WTC11 (cell line): ENCODE measurements at regions not wholly inside any gene's neighbourhood (a gene's known extent, or its start where the extent isn't known, plus 50 kb on each side); places are given as distances from the start of the nearest gene placed in this dataset.

Source experiments
- ATAC-seq: fragments of 200-7000 bp; cut with Tn5 transposase; 2 replicates; pipeline ENCODE4 v1.10.0; 2021; ENCODE audit warnings: mild to moderate bottlenecking, moderate library complexity
- CTCF ChIA-PET: fragments of 300-600 bp; sonication (Branson Sonifier 250); formaldehyde crosslinking; loops from one replicate; lab custom pipeline; 2021; ENCODE audit warnings: antibody characterized with exemption; lab: Charles Lee
- POLR2A ChIA-PET: fragments of 350-600 bp; sonication (Branson Sonifier 250); formaldehyde crosslinking; loops from one replicate; lab custom pipeline; 2021; ENCODE audit warnings: antibody characterized with exemption; lab: Charles Lee
- DNase-seq: peaks from one replicate; pipeline ENCODE4 v3.0.0; 2021; ENCODE audit warnings: low spot score
- H3K27ac Mint-ChIP-seq: 2 replicates; pipeline ENCODE4 v1.8.0; 2021; ENCODE audit warnings: mixed read lengths
- H3K27me3 Mint-ChIP-seq: 2 replicates; pipeline ENCODE4 v1.8.0; 2021; ENCODE audit warnings: low read depth, mild to moderate bottlenecking, moderate library complexity, mixed read lengths
- H3K36me3 Mint-ChIP-seq: 2 replicates; pipeline ENCODE4 v1.8.0; 2021; ENCODE audit warnings: mixed read lengths
- H3K4me1 Mint-ChIP-seq: 2 replicates; pipeline ENCODE4 v1.8.0; 2022; ENCODE audit warnings: mixed read lengths
- H3K4me3 Mint-ChIP-seq: 2 replicates; pipeline ENCODE4 v1.8.0; 2021; ENCODE audit warnings: mild to moderate bottlenecking, moderate library complexity, mixed read lengths
- H3K9me3 Mint-ChIP-seq: 2 replicates; pipeline ENCODE4 v1.8.0; 2021; ENCODE audit warnings: mixed read lengths
- AR ChIP-seq: fragments of 250-450 bp; sonication (Bioruptor Pico); IDR thresholded peaks from 2 replicates; pipeline ENCODE4 v1.9.0; 2021; ENCODE audit warnings: mild to moderate bottlenecking
- ATF1 ChIP-seq: sonication (generic); formaldehyde crosslinking; IDR thresholded peaks from 2 replicates; pipeline ENCODE4 v1.8.1; 2023; ENCODE audit warnings: mild to moderate bottlenecking, moderate library complexity, missing genetic modification reagents
- ATF3 ChIP-seq: sonication (generic); formaldehyde crosslinking; conservative IDR thresholded peaks from 2 replicates; pipeline ENCODE4 v1.8.1; 2022; ENCODE audit warnings: mild to moderate bottlenecking, missing genetic modification reagents
- ATF6 ChIP-seq: sonication (generic); formaldehyde crosslinking; IDR thresholded peaks from 2 replicates; pipeline ENCODE4 v1.8.1; 2023; ENCODE audit warnings: mild to moderate bottlenecking, missing genetic modification reagents
- EMX1 ChIP-seq: fragments of 250-450 bp; sonication (Bioruptor Pico); IDR thresholded peaks from 2 replicates; pipeline ENCODE4 v1.8.0; 2021; ENCODE audit warnings: mild to moderate bottlenecking
- ERG ChIP-seq: fragments of 250-450 bp; sonication (Bioruptor Pico); IDR thresholded peaks from 2 replicates; pipeline ENCODE4 v1.8.0; 2021; ENCODE audit warnings: mild to moderate bottlenecking
- HMGXB4 ChIP-seq: sonication (generic); formaldehyde crosslinking; IDR thresholded peaks from 2 replicates; pipeline ENCODE4 v1.8.1; 2023; ENCODE audit warnings: mild to moderate bottlenecking, moderate library complexity, missing genetic modification reagents
- NFE2L1 ChIP-seq: sonication (generic); formaldehyde crosslinking; IDR thresholded peaks from 2 replicates; pipeline ENCODE4 v1.8.1; 2023; ENCODE audit warnings: missing genetic modification reagents
- NR1H2 ChIP-seq: sonication (generic); formaldehyde crosslinking; IDR thresholded peaks from 2 replicates; pipeline ENCODE4 v1.9.0; 2021; ENCODE audit warnings: mild to moderate bottlenecking, moderate library complexity, missing genetic modification reagents
- OVOL2 ChIP-seq: fragments of 250-450 bp; sonication (Bioruptor Pico); IDR thresholded peaks from 2 replicates; pipeline ENCODE4 v1.9.0; 2021; ENCODE audit warnings: mild to moderate bottlenecking, borderline replicate concordance
- ZNF425 ChIP-seq: fragments of 250-450 bp; sonication (Bioruptor Pico); conservative IDR thresholded peaks from 2 replicates; pipeline ENCODE4 v1.9.0; 2021; ENCODE audit warnings: mild to moderate bottlenecking

GRCh38 chr14:95458906-95459305 is 57.5 kb downstream of the SYNE3 start:
- ChIA-PET CTCF (interaction anchor here (1.0 to 1.9 kb wide), 3 partner anchors 16 to 27 kb away, joined by 3 to 5 read pairs (median 4); no protein-coding TSS in a partner anchor), POLR2A (no interaction called here)
- Mint-ChIP-seq H3K27me3 (peaks cover 8% of the 10 kb centered on the region), H3K4me1 (peaks cover 16% of the 10 kb centered on the region), H3K9me3 (no peaks in the 10 kb centered on the region), H3K27ac (no peak overlapping the region), H3K36me3 (no peaks in the 10 kb centered on the region), H3K4me3 (no peak overlapping the region)
- TF ChIP-seq OVOL2 (CRISPR knock-in tag) (no peak), NFE2L1 (CRISPR knock-in tag) (no peak), ATF1 (CRISPR knock-in tag) (no peak), ATF3 (no peak)
- no peak for DNase-seq
- no peak for ATAC-seq

GRCh38 chr14:95458459-95458858 is 58.0 kb downstream of the SYNE3 start:
- H3K27me3 Mint-ChIP-seq = peaks cover 8% of the 10 kb centered on the region
- no peaks in the 10 kb centered on the region for H3K9me3 Mint-ChIP-seq
- H3K27ac Mint-ChIP-seq = no peak overlapping the region
- H3K4me1 Mint-ChIP-seq = peaks cover 16% of the 10 kb centered on the region
- ChIA-PET CTCF (interaction anchor here (1.2 to 1.9 kb wide), 3 partner anchors 16 to 26 kb away, joined by 3 to 5 read pairs (median 3); no protein-coding TSS in a partner anchor), POLR2A (no interaction called here)
- no peaks in the 10 kb centered on the region for H3K36me3 Mint-ChIP-seq
- ATAC-seq (no peak), DNase-seq (no peak)
- no peak overlapping the region for H3K4me3 Mint-ChIP-seq
- no peak for TF ChIP-seq HMGXB4 (CRISPR knock-in tag)
- no peak for TF ChIP-seq NR1H2 (CRISPR knock-in tag)
- no peak for TF ChIP-seq ATF3
- TF ChIP-seq ZNF425 = no peak
- no peak for TF ChIP-seq ERG (CRISPR knock-in tag)
- no peak for TF ChIP-seq EMX1 (CRISPR knock-in tag)
- TF ChIP-seq NFE2L1 (CRISPR knock-in tag) = no peak
- no peak for TF ChIP-seq ATF6 (CRISPR knock-in tag)
- no peak for TF ChIP-seq AR (CRISPR knock-in tag)
